Esophagus squamous epithelium (tissue), 5 donors: ENCODE measurements at regions not wholly inside any gene's neighbourhood (a gene's known extent, or its start where the extent isn't known, plus 50 kb on each side); places are given as distances from the start of the nearest gene placed in this dataset.

Experiments used
- DNase-seq: peaks from one replicate; lab custom pipeline; 2025; lab: John Stamatoyannopoulos, UW
- H3K27ac ChIP-seq, 4 donors: fragments of 200-600 bp; sonication (generic); one replicate each; pipeline ENCODE4 v1.5.1; 2016 to 2019; ENCODE audit warnings: mild to moderate bottlenecking in 1 of 4
- H3K27me3 ChIP-seq, 4 donors: fragments of 200-600 bp; sonication (generic); 1 replicate in 3 of 4; 2 replicates in 1 of 4; pipeline versions ENCODE4 v1.5.1 to v1.6.0; 2017 to 2021; ENCODE audit warnings: antibody characterized with exemption in 1 of 4
- H3K36me3 ChIP-seq, 3 donors: fragments of 200-600 bp; sonication (generic); one replicate each; pipeline ENCODE4 v1.5.1; 2016 to 2019
- H3K4me1 ChIP-seq, 3 donors: fragments of 200-600 bp; sonication (generic); one replicate each; pipeline ENCODE4 v1.5.1; 2017 to 2019
- H3K4me3 ChIP-seq, 4 donors: fragments of 200-600 bp; sonication (generic); 1 replicate in 3 of 4; 2 replicates in 1 of 4; pipeline ENCODE4 v1.5.1; 2016 to 2019; ENCODE audit warnings: mild to moderate bottlenecking in 2 of 4, moderate library complexity in 1 of 4
- H3K9me3 ChIP-seq, 3 donors: fragments of 200-600 bp; sonication (generic); one replicate each; pipeline ENCODE4 v1.5.1; 2016 to 2019
- POLR2A ChIP-seq, 4 donors: fragments of 450-650 bp; IDR thresholded peaks; one replicate each; pipeline ENCODE4 v1.6.1; 2017; ENCODE audit warnings: antibody characterized with exemption in 4 of 4, mild to moderate bottlenecking in 4 of 4, moderate library complexity in 3 of 4
- WGBS, 2 donors: methylation state at CpG; one replicate each; pipeline ENCODE4 v1.1.5; 2018; 5-methylcytosine and 5-hydroxymethylcytosine counted together
- intact Hi-C: fragments of 100-400 bp; cut with DNase I; formaldehyde crosslinking; loops from one replicate; pipeline ENCODE4 v1.15.0; 2022
- TF ChIP-seq, protein P1 (sequence below), 6 experiments: fragments of 450-650 bp in 4 of 6; fragments of 200-600 bp in 2 of 6; sonication (generic) in 2 of 6; IDR thresholded peaks; one replicate each; pipeline ENCODE4 v1.5.1; 2016 to 2019; ENCODE audit warnings: antibody characterized with exemption in 6 of 6, mild to moderate bottlenecking in 4 of 6, moderate library complexity in 4 of 6
- donor health status: DM: yes; HTN: yes; CAD: no.

DNA sequence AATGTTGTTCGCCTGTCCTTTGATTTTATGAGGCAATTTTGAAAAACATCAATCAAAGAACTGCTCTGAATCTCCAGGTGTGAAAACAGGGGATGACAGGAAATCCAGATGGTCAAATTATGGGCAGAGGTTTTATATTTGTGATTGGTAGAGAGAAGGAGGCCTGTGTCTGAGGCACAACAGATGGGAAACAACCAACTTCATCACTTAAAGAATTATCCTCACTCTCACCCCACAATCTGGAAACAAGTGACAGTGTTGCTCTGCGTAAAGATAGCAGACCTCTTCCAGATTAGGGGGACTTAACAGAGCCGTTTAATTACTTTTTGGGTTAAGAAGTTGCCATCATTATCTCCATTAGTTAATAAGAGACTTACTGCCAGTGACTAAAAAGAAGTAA lies 64.1 kb upstream of the EGLN3 start:
- no peaks in the 10 kb centered on the region for H3K4me1 ChIP-seq

DNA sequence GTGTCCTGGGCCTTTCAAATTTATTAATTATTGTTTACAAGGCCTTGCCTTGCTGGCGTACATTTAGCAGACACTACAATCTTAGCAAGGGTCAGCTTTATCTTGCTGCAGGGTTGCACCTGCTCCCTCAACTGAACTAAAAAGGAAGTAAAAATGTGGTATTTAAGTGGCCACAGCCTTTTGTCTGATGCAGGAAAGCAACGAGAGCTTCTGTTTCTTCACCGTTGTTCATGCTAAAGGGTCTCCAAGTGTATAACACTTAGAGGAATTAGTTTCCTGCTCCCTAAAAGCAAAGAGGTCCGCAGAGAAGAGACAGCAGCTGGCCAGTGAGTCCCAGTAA lies 62.8 kb upstream of the EGLN3 start:
- no peak for DNase-seq
- WGBS, 2 donors, result 71 to 76% methylated on average over 4 of the region's 4 CpGs
- intact Hi-C loops, result no loop called here

More for the DNA sequence above, 64.1 kb upstream of the EGLN3 start:
- H3K27ac ChIP-seq, result no peak overlapping the region
- H3K36me3 ChIP-seq, result no peaks in the 10 kb centered on the region
- no peaks in the 10 kb centered on the region for H3K9me3 ChIP-seq
- H3K4me3 ChIP-seq, result no peak overlapping the region
- TF ChIP-seq, protein P1, sequence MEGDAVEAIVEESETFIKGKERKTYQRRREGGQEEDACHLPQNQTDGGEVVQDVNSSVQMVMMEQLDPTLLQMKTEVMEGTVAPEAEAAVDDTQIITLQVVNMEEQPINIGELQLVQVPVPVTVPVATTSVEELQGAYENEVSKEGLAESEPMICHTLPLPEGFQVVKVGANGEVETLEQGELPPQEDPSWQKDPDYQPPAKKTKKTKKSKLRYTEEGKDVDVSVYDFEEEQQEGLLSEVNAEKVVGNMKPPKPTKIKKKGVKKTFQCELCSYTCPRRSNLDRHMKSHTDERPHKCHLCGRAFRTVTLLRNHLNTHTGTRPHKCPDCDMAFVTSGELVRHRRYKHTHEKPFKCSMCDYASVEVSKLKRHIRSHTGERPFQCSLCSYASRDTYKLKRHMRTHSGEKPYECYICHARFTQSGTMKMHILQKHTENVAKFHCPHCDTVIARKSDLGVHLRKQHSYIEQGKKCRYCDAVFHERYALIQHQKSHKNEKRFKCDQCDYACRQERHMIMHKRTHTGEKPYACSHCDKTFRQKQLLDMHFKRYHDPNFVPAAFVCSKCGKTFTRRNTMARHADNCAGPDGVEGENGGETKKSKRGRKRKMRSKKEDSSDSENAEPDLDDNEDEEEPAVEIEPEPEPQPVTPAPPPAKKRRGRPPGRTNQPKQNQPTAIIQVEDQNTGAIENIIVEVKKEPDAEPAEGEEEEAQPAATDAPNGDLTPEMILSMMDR (IDR thresholded peaks at IDR 0.05), result no peak
- DNase-seq, result no peak
- intact Hi-C loops, result no loop called here
- H3K27me3 ChIP-seq, result no peaks in the 10 kb centered on the region
- 85 to 90% methylated on average over 3 of the region's 3 CpGs for WGBS, 2 donors

DNA sequence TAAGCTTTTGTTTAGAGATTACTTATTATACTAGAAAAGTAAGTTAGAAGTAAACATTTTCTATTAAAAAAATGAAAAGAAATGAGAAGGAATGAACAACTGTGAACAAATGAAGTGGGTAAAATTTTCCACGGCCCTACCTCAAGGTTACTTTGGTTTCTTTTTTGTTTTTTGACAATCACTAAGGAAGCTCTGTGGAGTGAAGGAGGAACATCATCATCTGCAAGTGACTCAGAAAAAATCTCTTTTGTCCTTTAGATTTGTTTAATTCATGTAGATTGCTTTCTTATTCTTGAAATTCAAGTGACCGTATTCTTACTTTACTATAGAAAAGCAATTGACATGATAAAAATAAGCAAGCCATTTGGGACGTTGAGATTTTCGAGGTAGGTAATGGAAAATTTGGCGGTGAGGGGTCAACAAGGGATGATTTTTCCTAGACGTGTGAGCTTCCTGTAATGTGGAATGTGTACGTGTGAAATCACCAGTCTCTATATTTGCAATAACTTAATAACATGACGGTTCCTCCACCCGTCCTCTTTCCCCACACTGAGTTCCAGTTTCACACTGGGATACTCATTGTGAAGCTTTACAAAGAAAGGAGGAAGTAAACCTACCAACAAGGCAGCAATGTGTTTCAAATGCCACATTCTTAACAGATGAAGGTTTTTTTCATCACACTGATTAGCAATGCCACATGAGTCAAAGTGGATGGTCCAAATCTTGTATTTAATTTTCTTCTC lies 62.3 kb upstream of the EGLN3 start:
- no peak for DNase-seq
- TF ChIP-seq, protein P1 (IDR thresholded peaks at IDR 0.05), result no peak
- TF ChIP-seq POLR2A (IDR thresholded peaks at IDR 0.05), result no peak
- WGBS, 2 donors, result 63 to 66% methylated on average over 9 of the region's 9 CpGs
- H3K9me3 ChIP-seq, result no peaks in the 10 kb centered on the region
- no peak overlapping the region for H3K4me3 ChIP-seq
- intact Hi-C loops, result no loop called here
- no peaks in the 10 kb centered on the region for H3K4me1 ChIP-seq
- no peak overlapping the region for H3K27ac ChIP-seq
- no peaks in the 10 kb centered on the region for H3K36me3 ChIP-seq
- H3K27me3 ChIP-seq, result no peaks in the 10 kb centered on the region

More for the DNA sequence above, 62.8 kb upstream of the EGLN3 start:
- Histone ChIP-seq H3K27me3 (no peaks in the 10 kb centered on the region), H3K4me3 (no peak overlapping the region), H3K9me3 (no peaks in the 10 kb centered on the region), H3K4me1 (no peaks in the 10 kb centered on the region), H3K27ac (no peak overlapping the region), H3K36me3 (no peaks in the 10 kb centered on the region)
- no peak for TF ChIP-seq POLR2A (IDR thresholded peaks at IDR 0.05)
- TF ChIP-seq, protein P1 (IDR thresholded peaks at IDR 0.05), result no peak

DNA sequence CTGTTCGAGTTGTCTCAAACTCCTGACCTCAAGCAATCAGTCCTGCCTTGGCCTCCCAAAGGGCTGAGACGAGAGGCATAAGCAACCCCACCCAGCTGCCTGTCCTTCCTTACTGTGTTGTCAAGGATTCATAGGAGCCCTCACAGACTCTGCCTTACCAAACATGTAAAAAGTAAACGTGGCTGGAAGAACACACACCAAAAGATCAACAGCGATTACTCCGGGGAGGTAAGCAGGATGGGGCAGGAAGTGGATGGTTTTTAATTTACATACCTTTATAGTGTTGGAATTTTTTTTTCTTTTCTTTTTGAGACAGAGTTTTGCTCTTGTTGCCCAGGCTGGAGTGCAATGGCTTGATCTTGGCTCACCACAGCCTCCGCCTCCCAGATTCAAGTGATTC lies 61.5 kb upstream of the EGLN3 start:
- intact Hi-C loops, result no loop called here
- Histone ChIP-seq H3K27ac (no peak overlapping the region), H3K4me3 (no peak overlapping the region), H3K9me3 (no peaks in the 10 kb centered on the region), H3K36me3 (no peaks in the 10 kb centered on the region), H3K4me1 (no peaks in the 10 kb centered on the region), H3K27me3 (no peaks in the 10 kb centered on the region)
- TF ChIP-seq, protein P1 (IDR thresholded peaks at IDR 0.05), result no peak
- no peak for TF ChIP-seq POLR2A (IDR thresholded peaks at IDR 0.05)
- 74 to 76% methylated on average over 6 of the region's 6 CpGs for WGBS, 2 donors
- DNase-seq, result no peak

DNA sequence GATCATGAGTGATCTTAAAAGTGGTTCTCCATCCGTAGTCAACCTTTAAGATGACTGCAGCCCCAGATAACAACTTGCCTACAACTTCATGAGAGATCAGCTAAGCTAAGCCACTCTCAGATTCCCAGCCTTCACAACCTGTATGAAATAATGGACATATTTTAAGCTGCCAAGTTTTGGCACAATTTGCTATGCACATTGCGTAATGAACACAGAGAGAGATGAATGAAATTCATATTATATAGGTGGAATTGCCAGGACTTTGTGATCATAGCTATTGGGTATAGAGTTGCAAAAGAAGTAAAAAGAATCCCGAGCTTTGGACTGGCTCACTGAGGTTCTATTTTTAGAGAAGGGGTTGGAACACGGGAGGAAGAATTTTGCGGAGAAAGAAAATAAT lies 59.1 kb upstream of the EGLN3 start:
- intact Hi-C loops, result no loop called here
- TF ChIP-seq POLR2A (IDR thresholded peaks at IDR 0.05), result no peak
- TF ChIP-seq, protein P1 (IDR thresholded peaks at IDR 0.05), result no peak
- WGBS, 2 donors, result 66 to 79% methylated on average over 5 of the region's 5 CpGs

More for the DNA sequence above, 59.1 kb upstream of the EGLN3 start:
- H3K4me3 ChIP-seq, result no peak overlapping the region
- no peaks in the 10 kb centered on the region for H3K36me3 ChIP-seq
- no peaks in the 10 kb centered on the region for H3K4me1 ChIP-seq
- H3K27me3 ChIP-seq, result no peaks in the 10 kb centered on the region
- H3K9me3 ChIP-seq, result no peaks in the 10 kb centered on the region
- H3K27ac ChIP-seq, result no peak overlapping the region
- no peak for DNase-seq
